ENCODE measurements at regions not wholly inside any gene's neighbourhood (a gene's known extent, or its start where the extent isn't known, plus 50 kb on each side); places are given as distances from the start of the nearest gene placed in this dataset.
A peak's percentile ranks its signal among the peaks of the same experiment; 100 is the strongest.

DNA sequence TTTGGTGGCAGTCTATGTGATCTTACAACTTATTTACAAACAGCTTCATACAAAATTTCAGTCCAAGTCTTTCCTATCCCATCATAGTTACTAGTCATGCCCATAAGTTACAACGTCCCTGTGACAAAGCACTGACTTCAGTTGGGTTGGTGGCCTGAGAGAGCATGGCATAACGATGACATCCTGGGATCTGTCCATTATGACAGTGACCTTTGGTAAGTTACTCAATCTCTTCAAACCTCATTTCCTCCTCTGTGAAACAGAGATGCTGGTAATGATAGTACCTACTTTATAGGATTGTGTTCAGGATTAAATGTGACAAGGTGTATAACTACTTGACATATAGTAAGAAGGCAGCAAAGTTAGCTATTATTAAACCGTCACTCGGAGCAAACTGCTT is 55.4 kb upstream of the ATP5MC3 start:
- Histone ChIP-seq H3K4me3 (no peak overlapping the region), H3K9me3 (peaks cover 8% of the 10 kb centered on the region; the same call in 2 of the 3 replicates), H3K4me2 (no peak overlapping the region), H3K4me1 (peaks cover 12% of the 10 kb centered on the region; the same call in 2 of the 3 replicates), H3K27ac (no peak overlapping the region)
- DNase-seq (ENCODE audit: low read depth in 1 of 2, low spot score in 1 of 2), result no peak
- 37% methylated on average over 4 of the region's 4 CpGs for WGBS (ENCODE audit: missing lambda C conversion rate)
- TF ChIP-seq EHMT2 (IDR thresholded peaks at IDR 0.05; ENCODE audit: low read depth) (no peak), CBX8 (IDR thresholded peaks at IDR 0.05) (no peak), CEBPB (IDR thresholded peaks at IDR 0.05) (no peak), ZC3H11A (IDR thresholded peaks at IDR 0.05) (no peak), ZSCAN20 (CRISPR knock-in tag; IDR thresholded peaks at IDR 0.05) (no peak), RARB (CRISPR knock-in tag; IDR thresholded peaks at IDR 0.05) (no peak), EHF (CRISPR knock-in tag; IDR thresholded peaks at IDR 0.05) (no peak), FOXS1 (CRISPR knock-in tag; IDR thresholded peaks at IDR 0.05) (no peak)
- TF ChIP-seq, protein P1, sequence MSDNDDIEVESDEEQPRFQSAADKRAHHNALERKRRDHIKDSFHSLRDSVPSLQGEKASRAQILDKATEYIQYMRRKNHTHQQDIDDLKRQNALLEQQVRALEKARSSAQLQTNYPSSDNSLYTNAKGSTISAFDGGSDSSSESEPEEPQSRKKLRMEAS (IDR thresholded peaks at IDR 0.05), result no peak
- no peak for FAIRE-seq
- ATAC-seq, result no peak
- ChIA-PET POLR2A (no interaction called here), CTCF (no interaction called here)

DNA sequence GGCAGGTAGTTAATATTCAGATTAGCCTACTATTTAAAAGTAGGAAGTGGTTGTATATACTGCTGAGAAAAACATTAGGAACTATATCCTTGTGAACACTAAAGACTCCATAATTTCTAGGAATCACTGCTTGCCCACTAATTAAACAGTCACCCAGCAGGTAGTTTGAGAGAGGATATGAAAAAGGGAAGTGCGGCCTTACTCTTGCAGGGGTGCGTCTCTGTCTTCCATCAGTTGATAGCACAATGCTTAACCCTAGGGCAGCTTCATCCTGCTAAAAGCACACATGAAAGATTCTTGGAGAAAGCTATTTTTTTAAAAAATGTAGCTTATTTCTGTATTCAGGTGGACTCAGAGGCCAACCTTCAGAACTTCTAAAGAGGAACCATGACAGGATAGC is 53.1 kb upstream of the ATP5MC3 start:
- TF ChIP-seq CEBPB (IDR thresholded peaks at IDR 0.05) (no peak), ZNF302 (CRISPR knock-in tag; IDR thresholded peaks at IDR 0.05) (no peak)
- no peak overlapping the region for H3K27ac ChIP-seq
- no peak for FAIRE-seq
- no peak overlapping the region for H3K4me3 ChIP-seq
- DNase-seq (ENCODE audit: low read depth in 1 of 2, low spot score in 1 of 2), result no peak
- CTCF ChIA-PET, result interaction anchor here (0.5 to 1.5 kb wide), 3 partner anchors 17 to 905 kb away, joined by 3 to 10 read pairs (median 3); no protein-coding TSS in a partner anchor
- peaks cover 12% of the 10 kb centered on the region; the same call in 2 of the 3 replicates for H3K4me1 ChIP-seq
- peaks cover 8% of the 10 kb centered on the region; the same call in 2 of the 3 replicates for H3K9me3 ChIP-seq
- H3K4me2 ChIP-seq, result no peak overlapping the region
- no peak for ATAC-seq
- POLR2A ChIA-PET, result no interaction called here
- WGBS (ENCODE audit: missing lambda C conversion rate), result 83% methylated on average over 2 of the region's 2 CpGs

DNA sequence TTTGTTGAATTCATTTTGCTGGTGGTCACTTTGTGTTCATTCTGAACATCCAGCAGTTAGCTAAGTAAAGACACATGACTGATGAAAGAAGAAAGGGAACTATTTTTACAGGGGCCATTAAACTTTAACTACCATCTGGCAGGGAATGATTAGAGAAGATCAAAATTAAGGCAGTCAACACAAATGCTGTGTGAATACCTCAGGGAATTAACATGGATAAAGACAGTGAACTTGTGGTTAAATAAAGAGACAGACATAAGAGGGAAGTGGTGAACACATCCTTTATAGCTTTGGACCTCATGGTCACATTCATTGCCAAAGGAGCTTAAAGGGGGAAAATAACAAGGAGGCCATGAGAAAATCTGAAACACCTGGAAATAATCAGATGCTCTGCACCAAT is 52.6 kb upstream of the ATP5MC3 start:
- no peak overlapping the region for H3K27ac ChIP-seq
- FAIRE-seq, result no peak
- CTCF ChIA-PET, result interaction anchor here (0.5 to 1.5 kb wide), 3 partner anchors 17 to 906 kb away, joined by 3 to 10 read pairs (median 3); no protein-coding TSS in a partner anchor

DNA sequence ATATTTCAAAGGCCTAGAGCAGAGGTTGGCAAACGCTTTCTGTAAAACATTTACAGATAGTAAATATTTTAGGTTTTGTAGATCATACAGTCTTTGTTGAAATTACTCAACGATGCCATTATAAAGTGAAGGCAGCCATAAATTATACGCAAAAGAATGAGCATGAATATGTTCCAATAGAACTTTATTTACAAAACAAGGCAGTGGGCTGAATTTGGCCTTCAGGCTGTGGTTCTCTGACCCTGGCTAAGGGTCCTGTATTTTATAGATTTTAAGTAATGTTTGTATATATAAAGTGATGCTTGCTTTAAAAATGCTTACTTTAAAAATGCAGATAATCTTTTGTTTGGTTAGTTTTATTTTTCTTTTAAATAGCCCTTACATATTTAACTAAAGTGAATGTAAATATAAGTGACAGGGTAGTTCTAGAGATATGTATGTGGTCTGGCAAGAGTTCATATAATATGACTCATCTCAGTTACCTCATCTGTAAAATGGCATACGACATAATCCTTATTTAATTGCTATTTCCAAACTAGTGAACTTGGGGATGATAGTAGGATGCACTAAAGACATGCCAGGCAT is 51.7 kb upstream of the ATP5MC3 start:
- ATAC-seq (peak; percentile 72 to 73; a peak in 5 of 6 replicates), FAIRE-seq (no peak), DNase-seq (ENCODE audit: low read depth in 1 of 2, low spot score in 1 of 2) (peak in 1 of 2 experiments; percentile 58)
- CTCF ChIA-PET, result no interaction called here
- H3K4me3 ChIP-seq, result no peak overlapping the region
- H3K4me2 ChIP-seq, result peak overlapping the region; percentile 40; the same call in 1 of the 3 replicates
- H3K9me3 ChIP-seq, result 0 out of 3 replicates have a peak, but pooled peaks cover 2% of the 10 kb centered on the region
- 2% methylated on average over 4 of the region's 4 CpGs for WGBS (ENCODE audit: missing lambda C conversion rate)
- no peak overlapping the region for H3K27ac ChIP-seq
- peaks cover 12% of the 10 kb centered on the region; the same call in 2 of the 3 replicates for H3K4me1 ChIP-seq
- POLR2A ChIA-PET, result no interaction called here
- TF ChIP-seq FOSL2 (IDR thresholded peaks at IDR 0.05), result 0 out of 2 replicates have a peak, but pooled peaks have one; percentile 12
- TF ChIP-seq FOSL2 (CRISPR knock-in tag; IDR thresholded peaks at IDR 0.05), result peak; percentile 78
- TF ChIP-seq, protein P2, sequence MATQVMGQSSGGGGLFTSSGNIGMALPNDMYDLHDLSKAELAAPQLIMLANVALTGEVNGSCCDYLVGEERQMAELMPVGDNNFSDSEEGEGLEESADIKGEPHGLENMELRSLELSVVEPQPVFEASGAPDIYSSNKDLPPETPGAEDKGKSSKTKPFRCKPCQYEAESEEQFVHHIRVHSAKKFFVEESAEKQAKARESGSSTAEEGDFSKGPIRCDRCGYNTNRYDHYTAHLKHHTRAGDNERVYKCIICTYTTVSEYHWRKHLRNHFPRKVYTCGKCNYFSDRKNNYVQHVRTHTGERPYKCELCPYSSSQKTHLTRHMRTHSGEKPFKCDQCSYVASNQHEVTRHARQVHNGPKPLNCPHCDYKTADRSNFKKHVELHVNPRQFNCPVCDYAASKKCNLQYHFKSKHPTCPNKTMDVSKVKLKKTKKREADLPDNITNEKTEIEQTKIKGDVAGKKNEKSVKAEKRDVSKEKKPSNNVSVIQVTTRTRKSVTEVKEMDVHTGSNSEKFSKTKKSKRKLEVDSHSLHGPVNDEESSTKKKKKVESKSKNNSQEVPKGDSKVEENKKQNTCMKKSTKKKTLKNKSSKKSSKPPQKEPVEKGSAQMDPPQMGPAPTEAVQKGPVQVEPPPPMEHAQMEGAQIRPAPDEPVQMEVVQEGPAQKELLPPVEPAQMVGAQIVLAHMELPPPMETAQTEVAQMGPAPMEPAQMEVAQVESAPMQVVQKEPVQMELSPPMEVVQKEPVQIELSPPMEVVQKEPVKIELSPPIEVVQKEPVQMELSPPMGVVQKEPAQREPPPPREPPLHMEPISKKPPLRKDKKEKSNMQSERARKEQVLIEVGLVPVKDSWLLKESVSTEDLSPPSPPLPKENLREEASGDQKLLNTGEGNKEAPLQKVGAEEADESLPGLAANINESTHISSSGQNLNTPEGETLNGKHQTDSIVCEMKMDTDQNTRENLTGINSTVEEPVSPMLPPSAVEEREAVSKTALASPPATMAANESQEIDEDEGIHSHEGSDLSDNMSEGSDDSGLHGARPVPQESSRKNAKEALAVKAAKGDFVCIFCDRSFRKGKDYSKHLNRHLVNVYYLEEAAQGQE (IDR thresholded peaks at IDR 0.05), result no peak
- peak; percentile 52 for TF ChIP-seq GATA3 (IDR thresholded peaks at IDR 0.05; ENCODE audit: borderline replicate concordance)
- TF ChIP-seq FOXS1 (CRISPR knock-in tag; IDR thresholded peaks at IDR 0.05), result no peak
- TF ChIP-seq, protein P3, sequence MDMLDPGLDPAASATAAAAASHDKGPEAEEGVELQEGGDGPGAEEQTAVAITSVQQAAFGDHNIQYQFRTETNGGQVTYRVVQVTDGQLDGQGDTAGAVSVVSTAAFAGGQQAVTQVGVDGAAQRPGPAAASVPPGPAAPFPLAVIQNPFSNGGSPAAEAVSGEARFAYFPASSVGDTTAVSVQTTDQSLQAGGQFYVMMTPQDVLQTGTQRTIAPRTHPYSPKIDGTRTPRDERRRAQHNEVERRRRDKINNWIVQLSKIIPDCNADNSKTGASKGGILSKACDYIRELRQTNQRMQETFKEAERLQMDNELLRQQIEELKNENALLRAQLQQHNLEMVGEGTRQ (IDR thresholded peaks at IDR 0.05), result no peak
- TF ChIP-seq, protein P4, sequence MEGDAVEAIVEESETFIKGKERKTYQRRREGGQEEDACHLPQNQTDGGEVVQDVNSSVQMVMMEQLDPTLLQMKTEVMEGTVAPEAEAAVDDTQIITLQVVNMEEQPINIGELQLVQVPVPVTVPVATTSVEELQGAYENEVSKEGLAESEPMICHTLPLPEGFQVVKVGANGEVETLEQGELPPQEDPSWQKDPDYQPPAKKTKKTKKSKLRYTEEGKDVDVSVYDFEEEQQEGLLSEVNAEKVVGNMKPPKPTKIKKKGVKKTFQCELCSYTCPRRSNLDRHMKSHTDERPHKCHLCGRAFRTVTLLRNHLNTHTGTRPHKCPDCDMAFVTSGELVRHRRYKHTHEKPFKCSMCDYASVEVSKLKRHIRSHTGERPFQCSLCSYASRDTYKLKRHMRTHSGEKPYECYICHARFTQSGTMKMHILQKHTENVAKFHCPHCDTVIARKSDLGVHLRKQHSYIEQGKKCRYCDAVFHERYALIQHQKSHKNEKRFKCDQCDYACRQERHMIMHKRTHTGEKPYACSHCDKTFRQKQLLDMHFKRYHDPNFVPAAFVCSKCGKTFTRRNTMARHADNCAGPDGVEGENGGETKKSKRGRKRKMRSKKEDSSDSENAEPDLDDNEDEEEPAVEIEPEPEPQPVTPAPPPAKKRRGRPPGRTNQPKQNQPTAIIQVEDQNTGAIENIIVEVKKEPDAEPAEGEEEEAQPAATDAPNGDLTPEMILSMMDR (IDR thresholded peaks at IDR 0.05), result no peak
- TF ChIP-seq EHMT2 (IDR thresholded peaks at IDR 0.05; ENCODE audit: low read depth), result no peak
- TF ChIP-seq, protein P5, sequence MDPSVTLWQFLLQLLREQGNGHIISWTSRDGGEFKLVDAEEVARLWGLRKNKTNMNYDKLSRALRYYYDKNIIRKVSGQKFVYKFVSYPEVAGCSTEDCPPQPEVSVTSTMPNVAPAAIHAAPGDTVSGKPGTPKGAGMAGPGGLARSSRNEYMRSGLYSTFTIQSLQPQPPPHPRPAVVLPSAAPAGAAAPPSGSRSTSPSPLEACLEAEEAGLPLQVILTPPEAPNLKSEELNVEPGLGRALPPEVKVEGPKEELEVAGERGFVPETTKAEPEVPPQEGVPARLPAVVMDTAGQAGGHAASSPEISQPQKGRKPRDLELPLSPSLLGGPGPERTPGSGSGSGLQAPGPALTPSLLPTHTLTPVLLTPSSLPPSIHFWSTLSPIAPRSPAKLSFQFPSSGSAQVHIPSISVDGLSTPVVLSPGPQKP (IDR thresholded peaks at IDR 0.05; ENCODE audit: low read depth, low read length), result no peak
- no peak for TF ChIP-seq NFE2L2 (conservative IDR thresholded peaks at IDR 0.05; ENCODE audit: low read length)
- TF ChIP-seq MYC (IDR thresholded peaks at IDR 0.05; ENCODE audit: borderline replicate concordance, low read length), result no peak
- peak; percentile 15 to 55; a peak in 1 of 4 replicates for TF ChIP-seq CEBPB (IDR thresholded peaks at IDR 0.05)
- no peak for TF ChIP-seq RCOR1 (IDR thresholded peaks at IDR 0.05; ENCODE audit: low read depth, low read length)

More for the DNA sequence above, 52.6 kb upstream of the ATP5MC3 start:
- DNase-seq (ENCODE audit: low read depth in 1 of 2, low spot score in 1 of 2) (no peak), ATAC-seq (no peak)
- POLR2A ChIA-PET, result no interaction called here
- Histone ChIP-seq H3K9me3 (peaks cover 7% of the 10 kb centered on the region; the same call in 2 of the 3 replicates), H3K4me1 (peaks cover 12% of the 10 kb centered on the region; the same call in 2 of the 3 replicates), H3K4me2 (peak overlapping the region; percentile 36; the same call in 1 of the 3 replicates), H3K4me3 (no peak overlapping the region)
- no peak for TF ChIP-seq NPAS2 (CRISPR knock-in tag; IDR thresholded peaks at IDR 0.05; ENCODE audit: borderline replicate concordance)
- TF ChIP-seq RCOR1 (IDR thresholded peaks at IDR 0.05; ENCODE audit: low read depth, low read length), result no peak
- TF ChIP-seq EHMT2 (IDR thresholded peaks at IDR 0.05; ENCODE audit: low read depth), result no peak
- TF ChIP-seq, protein P1 (IDR thresholded peaks at IDR 0.05), result no peak
